ENCODE measurements at regions not wholly inside any gene's neighbourhood (a gene's known extent, or its start where the extent isn't known, plus 50 kb on each side); places are given as distances from the start of the nearest gene placed in this dataset.

DNA sequence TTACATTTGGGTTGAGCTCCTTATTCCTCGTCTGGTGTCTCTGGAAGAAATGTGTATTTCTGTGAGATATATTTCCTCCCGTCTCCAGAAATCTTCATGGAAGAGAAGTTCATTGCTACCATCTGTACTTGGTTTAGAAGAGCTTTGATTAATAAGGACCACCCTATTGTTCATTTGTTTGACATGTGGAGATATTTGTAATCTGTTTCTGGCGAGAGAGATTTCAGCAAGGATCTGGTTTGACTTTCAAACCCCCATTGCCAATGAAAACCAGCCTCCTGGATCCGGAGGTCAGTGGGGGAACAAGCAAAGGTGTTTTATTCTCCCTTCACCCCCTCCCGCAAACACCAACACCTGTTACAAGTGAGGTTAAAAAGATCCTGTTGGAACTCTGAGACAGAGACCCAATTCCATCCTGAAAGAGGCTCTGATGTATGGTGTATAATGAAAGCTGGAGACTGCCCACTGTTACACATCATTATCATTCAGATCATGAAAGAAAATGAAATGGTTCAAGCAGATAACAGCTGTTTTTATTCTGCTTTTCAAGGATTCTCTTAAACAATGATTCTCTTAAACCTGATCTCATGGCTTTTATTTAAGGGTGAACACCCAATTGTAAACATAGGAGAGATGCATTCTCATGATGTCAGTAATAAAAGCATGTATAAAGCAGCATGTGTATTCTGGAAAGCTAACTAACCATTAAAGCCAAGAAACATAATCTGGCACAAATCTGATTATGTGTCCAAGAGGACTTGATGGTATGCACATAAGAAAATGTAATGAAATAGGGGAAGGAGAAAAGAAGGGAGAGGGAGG lies 393.5 kb upstream of the ADGRL2 start:
- no peaks in the 10 kb centered on the region for H3K4me1 ChIP-seq
- intact Hi-C loops (cut with DNase I; ENCODE audit: low total_unique reads): no loop called here
- H3K27me3 ChIP-seq: no peaks in the 10 kb centered on the region
- TF ChIP-seq, protein P1, sequence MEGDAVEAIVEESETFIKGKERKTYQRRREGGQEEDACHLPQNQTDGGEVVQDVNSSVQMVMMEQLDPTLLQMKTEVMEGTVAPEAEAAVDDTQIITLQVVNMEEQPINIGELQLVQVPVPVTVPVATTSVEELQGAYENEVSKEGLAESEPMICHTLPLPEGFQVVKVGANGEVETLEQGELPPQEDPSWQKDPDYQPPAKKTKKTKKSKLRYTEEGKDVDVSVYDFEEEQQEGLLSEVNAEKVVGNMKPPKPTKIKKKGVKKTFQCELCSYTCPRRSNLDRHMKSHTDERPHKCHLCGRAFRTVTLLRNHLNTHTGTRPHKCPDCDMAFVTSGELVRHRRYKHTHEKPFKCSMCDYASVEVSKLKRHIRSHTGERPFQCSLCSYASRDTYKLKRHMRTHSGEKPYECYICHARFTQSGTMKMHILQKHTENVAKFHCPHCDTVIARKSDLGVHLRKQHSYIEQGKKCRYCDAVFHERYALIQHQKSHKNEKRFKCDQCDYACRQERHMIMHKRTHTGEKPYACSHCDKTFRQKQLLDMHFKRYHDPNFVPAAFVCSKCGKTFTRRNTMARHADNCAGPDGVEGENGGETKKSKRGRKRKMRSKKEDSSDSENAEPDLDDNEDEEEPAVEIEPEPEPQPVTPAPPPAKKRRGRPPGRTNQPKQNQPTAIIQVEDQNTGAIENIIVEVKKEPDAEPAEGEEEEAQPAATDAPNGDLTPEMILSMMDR (IDR thresholded peaks at IDR 0.05): no peak
- no peak for TF ChIP-seq POLR2A (IDR thresholded peaks at IDR 0.05)
- no peak overlapping the region for H3K4me3 ChIP-seq
- H3K9me3 ChIP-seq: no peaks in the 10 kb centered on the region
- no peak for DNase-seq
- 91 to 92% methylated on average over 5 of the region's 5 CpGs for WGBS, 2 donors
- H3K27ac ChIP-seq: no peak overlapping the region
- H3K36me3 ChIP-seq (ENCODE audit: low read depth, missing control alignments): no peaks in the 10 kb centered on the region

GRCh38 chr1:81406292-81406999 lies 394.3 kb upstream of the ADGRL2 start:
- intact Hi-C loops (cut with DNase I; ENCODE audit: low total_unique reads): no loop called here

GRCh38 chr1:81398041-81398440 lies 402.7 kb upstream of the ADGRL2 start:
- no peaks in the 10 kb centered on the region for H3K36me3 ChIP-seq (ENCODE audit: low read depth, missing control alignments)
- H3K27me3 ChIP-seq: no peaks in the 10 kb centered on the region
- intact Hi-C loops (cut with DNase I; ENCODE audit: low total_unique reads): no loop called here
- no peak for DNase-seq
- no peak overlapping the region for H3K4me3 ChIP-seq
- no peaks in the 10 kb centered on the region for H3K9me3 ChIP-seq
- H3K27ac ChIP-seq: no peak overlapping the region
- H3K4me1 ChIP-seq: no peaks in the 10 kb centered on the region
- TF ChIP-seq, protein P1 (IDR thresholded peaks at IDR 0.05): no peak
- TF ChIP-seq POLR2A (IDR thresholded peaks at IDR 0.05): no peak

More at GRCh38 chr1:81406292-81406999, 394.3 kb upstream of the ADGRL2 start:
- Histone ChIP-seq H3K27ac (no peak overlapping the region), H3K36me3 (ENCODE audit: low read depth, missing control alignments) (no peaks in the 10 kb centered on the region), H3K27me3 (no peaks in the 10 kb centered on the region), H3K4me3 (no peak overlapping the region), H3K4me1 (no peaks in the 10 kb centered on the region), H3K9me3 (no peaks in the 10 kb centered on the region)
- no peak for TF ChIP-seq POLR2A (IDR thresholded peaks at IDR 0.05)
- TF ChIP-seq, protein P1 (IDR thresholded peaks at IDR 0.05): no peak
- WGBS, 2 donors: 68 to 77% methylated on average over 8 of the region's 8 CpGs
- no peak for DNase-seq

GRCh38 chr1:81392526-81393226 lies 408.1 kb upstream of the ADGRL2 start:
- Histone ChIP-seq H3K9me3 (no peaks in the 10 kb centered on the region), H3K27ac (no peak overlapping the region), H3K4me3 (no peak overlapping the region), H3K36me3 (ENCODE audit: low read depth, missing control alignments) (no peaks in the 10 kb centered on the region), H3K4me1 (no peaks in the 10 kb centered on the region), H3K27me3 (no peaks in the 10 kb centered on the region)
- TF ChIP-seq, protein P1 (IDR thresholded peaks at IDR 0.05): no peak
- TF ChIP-seq POLR2A (IDR thresholded peaks at IDR 0.05): no peak
- DNase-seq: no peak
- intact Hi-C loops (cut with DNase I; ENCODE audit: low total_unique reads): no loop called here
